Ramos (cell line): ENCODE measurements at regions not wholly inside any gene's neighbourhood (a gene's known extent, or its start where the extent isn't known, plus 50 kb on each side); places are given as distances from the start of the nearest gene placed in this dataset.
"Not testable (repeated sequence)": the region's sequence is repeated elsewhere in the genome, so short reads cannot be mapped to it uniquely, and the experiment has no call there.

Experiments used
- in situ Hi-C: fragments of 300-500 bp; cut with MboI; formaldehyde crosslinking; loops from one replicate; pipeline ENCODE4 v1.14.3; 2022; ENCODE audit warnings: low sequenced_read_pairs; ENCODE audit not compliant: unreplicated experiment

- in situ Hi-C loops, result no loop called here
Measured at GRCh38 chr1:112855152-112855828, 100.7 kb downstream of the SLC16A1 start.

- in situ Hi-C loops, result not testable (repeated sequence)
Measured at GRCh38 chr1:112854368-112854984, 101.5 kb downstream of the SLC16A1 start.

GRCh38 chr1:112853915-112854314 lies 102.1 kb downstream of the SLC16A1 start:
- in situ Hi-C loops, result not testable (repeated sequence)

- in situ Hi-C loops, result no loop called here
Measured at GRCh38 chr1:112852934-112853333, 103.1 kb downstream of the SLC16A1 start.

GRCh38 chr1:112852276-112852675 lies 103.7 kb downstream of the SLC16A1 start:
- in situ Hi-C loops, result no loop called here

DNA sequence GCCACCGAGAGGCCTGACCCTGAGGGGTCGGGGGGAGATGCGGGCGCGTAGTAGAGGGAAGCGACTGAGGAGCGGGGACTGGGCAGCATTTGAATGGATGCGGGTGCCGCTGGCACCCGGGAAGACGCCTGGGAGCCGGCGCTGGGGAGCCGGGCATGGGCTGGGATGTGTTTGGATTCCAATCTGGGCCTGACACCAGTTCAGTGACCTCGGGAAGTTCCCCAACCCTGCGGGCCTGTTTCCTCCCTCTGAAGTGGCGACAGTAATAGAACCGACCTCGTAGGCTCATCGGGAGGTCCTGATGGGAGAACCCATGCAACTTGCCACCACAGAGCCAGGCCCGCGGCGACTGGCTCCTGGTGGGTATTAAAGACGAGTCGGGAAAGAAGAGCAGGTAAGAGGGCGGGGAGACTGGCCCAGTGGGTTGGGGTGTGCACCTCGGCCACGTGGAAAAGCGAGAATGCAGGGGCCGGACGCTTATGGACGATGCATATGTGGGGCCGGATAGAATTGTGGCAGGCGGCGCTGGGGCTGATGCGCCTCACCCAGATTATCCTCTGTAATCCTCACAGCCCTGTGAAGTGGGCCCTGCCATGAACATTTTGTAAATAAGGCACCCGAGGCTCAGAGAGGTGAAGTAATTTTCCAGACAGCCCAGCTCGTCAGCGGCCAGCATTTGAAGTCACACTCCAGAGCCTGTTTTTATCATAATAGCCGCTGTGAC lies 105.8 kb downstream of the SLC16A1 start:
- in situ Hi-C loops, result no loop called here

- in situ Hi-C loops, result no loop called here
Measured at GRCh38 chr1:112849425-112850033, 106.5 kb downstream of the SLC16A1 start.

DNA sequence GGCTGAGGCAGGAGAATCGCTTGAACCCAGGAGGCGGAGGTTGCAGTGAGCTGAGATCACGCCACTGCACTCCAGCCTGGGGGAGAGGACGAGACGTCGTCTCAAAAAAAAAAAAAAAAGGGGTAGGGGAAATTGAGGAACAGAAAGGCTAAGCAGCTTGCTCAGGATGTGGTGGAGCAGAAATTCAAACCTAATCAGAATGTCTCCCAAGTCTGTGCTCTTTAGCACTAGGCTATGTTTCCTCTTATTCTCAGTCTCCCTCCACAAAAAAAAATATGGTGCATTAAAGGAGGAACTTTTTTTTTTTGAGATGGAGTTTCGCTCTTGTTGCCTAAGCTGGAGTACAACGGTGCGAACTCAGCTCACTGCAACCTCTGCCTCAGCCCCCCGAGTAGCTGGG lies 114.2 kb downstream of the SLC16A1 start:
- in situ Hi-C loops, result no loop called here

GRCh38 chr1:112840631-112841624 lies 115.1 kb downstream of the SLC16A1 start:
- in situ Hi-C loops, result no loop called here

- in situ Hi-C loops, result no loop called here
Measured at GRCh38 chr1:112836642-112837041, 119.4 kb downstream of the SLC16A1 start.

DNA sequence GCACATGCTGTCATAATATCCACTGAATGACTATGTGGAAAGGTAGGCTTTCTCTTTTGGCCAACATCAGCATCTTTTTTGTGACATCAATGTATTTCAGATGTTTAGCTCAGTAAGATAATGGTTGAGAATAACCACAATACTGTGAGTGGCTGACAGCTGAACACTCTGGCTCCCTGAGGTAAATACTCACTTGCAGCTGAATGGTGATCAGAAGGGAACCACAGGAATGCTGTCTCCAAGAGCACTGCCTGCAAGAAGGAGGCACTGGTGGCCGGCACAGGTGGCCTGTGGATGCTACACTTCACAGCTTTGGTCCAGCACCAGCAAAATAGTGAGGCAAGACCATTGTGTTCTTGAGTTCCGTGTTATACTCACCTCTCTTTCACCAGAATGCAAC lies 118.7 kb upstream of the PPM1J start:
- in situ Hi-C loops, result no loop called here

GRCh38 chr1:112832259-112832658 lies 117.1 kb upstream of the PPM1J start:
- in situ Hi-C loops, result not testable (repeated sequence)

GRCh38 chr1:112829691-112830090 lies 114.6 kb upstream of the PPM1J start:
- in situ Hi-C loops, result not testable (repeated sequence)

GRCh38 chr1:112828716-112829115 lies 113.6 kb upstream of the PPM1J start:
- in situ Hi-C loops, result no loop called here

DNA sequence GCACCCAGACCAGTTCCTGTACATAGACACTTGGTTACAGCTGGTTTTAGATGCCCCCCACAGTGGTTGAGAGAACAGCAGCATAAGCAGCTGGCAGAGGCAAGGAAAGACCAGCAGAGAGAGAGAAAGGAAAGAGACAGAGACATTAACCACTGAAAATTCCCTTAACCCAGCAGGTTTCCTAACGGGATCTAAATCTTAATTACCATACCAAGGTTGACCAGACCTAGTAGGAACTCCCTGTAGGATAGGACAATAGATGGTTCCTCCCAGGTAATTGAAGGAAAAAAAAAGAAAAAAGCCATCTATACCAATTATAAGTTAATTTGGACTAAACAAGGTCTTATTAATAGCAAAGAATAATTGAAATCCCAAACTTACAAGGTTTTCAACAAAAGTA lies 112.3 kb upstream of the PPM1J start:
- in situ Hi-C loops, result not testable (repeated sequence)

GRCh38 chr1:112826217-112826944 lies 111.2 kb upstream of the PPM1J start:
- in situ Hi-C loops, result no loop called here

GRCh38 chr1:112825563-112826216 lies 110.6 kb upstream of the PPM1J start:
- in situ Hi-C loops, result not testable (repeated sequence)

- in situ Hi-C loops, result not testable (repeated sequence)
Measured at GRCh38 chr1:112825075-112825474, 109.9 kb upstream of the PPM1J start.
